Mesothelial cell of epicardium (in vitro differentiated cells): ENCODE measurements at regions not wholly inside any gene's neighbourhood (a gene's known extent, or its start where the extent isn't known, plus 50 kb on each side); places are given as distances from the start of the nearest gene placed in this dataset.

Source experiments
- DNase-seq, 2 experiments: peaks; one replicate each; pipeline ENCODE4 v3.0.0; 2021; ENCODE audit warnings: low spot score in 2 of 2; ENCODE audit not compliant: unreplicated experiment in 2 of 2
- H3K27ac Mint-ChIP-seq: 2 replicates; pipeline ENCODE4 v1.8.0; 2021; ENCODE audit warnings: mixed read lengths
- H3K27me3 Mint-ChIP-seq: 2 replicates; pipeline ENCODE4 v1.8.0; 2021; ENCODE audit warnings: low read depth, mixed read lengths
- H3K36me3 Mint-ChIP-seq: 2 replicates; pipeline ENCODE4 v1.8.0; 2021; ENCODE audit warnings: mixed read lengths
- H3K4me1 Mint-ChIP-seq: 2 replicates; pipeline ENCODE4 v1.8.0; 2021; ENCODE audit warnings: mixed read lengths
- H3K4me3 Mint-ChIP-seq: 2 replicates; pipeline ENCODE4 v1.8.0; 2021; ENCODE audit warnings: mild to moderate bottlenecking, moderate library complexity, mixed read lengths
- H3K9me3 Mint-ChIP-seq: 2 replicates; pipeline ENCODE4 v1.8.0; 2021; ENCODE audit warnings: mixed read lengths
- CTCF ChIP-seq: fragments of 200-600 bp; sonication (generic); IDR thresholded peaks from one replicate; pipeline ENCODE4 v1.5.0; 2021; ENCODE audit warnings: antibody characterized with exemption; ENCODE audit not compliant: unreplicated experiment

DNA sequence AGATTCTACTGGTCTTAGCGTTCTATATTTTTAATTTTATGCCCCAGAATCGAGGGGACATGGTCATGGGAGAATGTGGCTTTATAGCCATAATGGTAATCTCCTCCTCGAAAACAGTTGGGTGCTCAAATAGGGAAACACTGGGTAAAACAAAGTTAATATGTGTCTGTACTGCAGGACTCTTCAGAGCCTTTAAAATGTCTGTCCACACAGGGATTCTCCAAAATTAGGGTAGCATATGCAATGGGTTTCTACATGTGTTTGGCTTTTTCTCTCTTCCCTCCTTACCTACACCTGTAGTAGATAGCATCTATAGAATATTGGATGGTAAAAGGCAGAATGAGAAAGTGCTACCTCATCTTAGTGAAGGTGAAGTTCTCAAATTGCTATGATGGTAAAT, 130.0 kb upstream of the NR3C1 start:
- no peaks in the 10 kb centered on the region for H3K27me3 Mint-ChIP-seq
- TF ChIP-seq CTCF, result no peak
- DNase-seq, result no peak
- H3K36me3 Mint-ChIP-seq, result no peaks in the 10 kb centered on the region
- no peaks in the 10 kb centered on the region for H3K9me3 Mint-ChIP-seq
- H3K27ac Mint-ChIP-seq, result no peak overlapping the region
- H3K4me1 Mint-ChIP-seq, result peaks cover 29% of the 10 kb centered on the region
- H3K4me3 Mint-ChIP-seq, result no peak overlapping the region

DNA sequence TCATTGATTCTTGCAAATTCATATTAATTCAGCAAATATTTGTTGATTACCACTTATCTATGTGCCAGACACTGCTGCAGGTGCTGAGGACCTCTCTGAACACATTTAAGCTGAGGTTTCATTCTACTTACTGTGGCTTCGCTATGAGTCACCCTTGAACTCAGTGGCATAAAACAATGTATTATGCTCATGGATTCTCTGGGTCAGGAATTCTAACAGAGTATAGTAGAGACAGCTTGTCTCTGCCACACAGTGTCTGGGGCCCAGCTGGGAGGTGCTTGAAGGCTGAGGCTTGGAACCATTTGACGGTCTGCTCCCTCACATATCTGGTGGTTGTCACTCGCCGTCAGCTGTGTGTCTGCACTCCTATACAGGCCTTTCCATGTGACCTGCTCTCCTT, 124.3 kb upstream of the NR3C1 start:
- Mint-ChIP-seq H3K36me3 (no peaks in the 10 kb centered on the region), H3K27ac (no peak overlapping the region), H3K4me3 (no peak overlapping the region), H3K9me3 (no peaks in the 10 kb centered on the region), H3K4me1 (no peaks in the 10 kb centered on the region), H3K27me3 (no peaks in the 10 kb centered on the region)
- no peak for DNase-seq
- no peak for TF ChIP-seq CTCF

- no peak for TF ChIP-seq CTCF
- Mint-ChIP-seq H3K36me3 (no peaks in the 10 kb centered on the region), H3K27me3 (no peaks in the 10 kb centered on the region)
Measured at GRCh38 chr5:143525176-143525575, 121.7 kb upstream of the NR3C1 start.

DNA sequence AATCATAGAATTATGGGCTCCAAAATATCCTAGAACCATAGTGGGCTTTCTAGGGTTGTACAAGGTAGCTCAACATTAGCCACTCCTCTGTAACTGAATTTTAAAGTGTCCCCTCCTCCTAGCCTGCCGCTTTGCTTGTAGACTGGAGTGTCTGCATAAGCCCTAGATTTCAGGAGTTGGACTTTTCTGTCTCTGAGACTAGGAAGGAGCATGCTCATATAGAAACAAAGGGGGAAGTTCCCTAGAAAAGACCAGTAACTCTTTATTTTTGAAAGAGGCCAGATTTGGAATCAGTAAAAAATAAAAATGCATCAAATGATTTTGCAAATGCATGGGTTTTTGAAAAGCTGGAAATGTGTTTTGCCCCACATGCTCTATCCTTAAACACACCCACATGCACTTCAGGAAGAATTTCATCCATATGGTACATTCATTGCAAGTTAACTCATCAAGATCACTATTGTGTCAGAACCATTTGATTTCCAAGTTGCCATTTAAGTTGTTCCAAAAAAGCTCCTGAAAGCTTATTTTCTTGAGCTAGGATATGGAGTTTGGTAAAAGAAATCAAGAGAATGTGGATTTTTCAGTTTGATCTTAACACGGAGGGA, 121.0 kb upstream of the NR3C1 start:
- H3K27me3 Mint-ChIP-seq, result no peaks in the 10 kb centered on the region
- H3K36me3 Mint-ChIP-seq, result no peaks in the 10 kb centered on the region
- TF ChIP-seq CTCF, result no peak
- no peak overlapping the region for H3K4me3 Mint-ChIP-seq
- no peak for DNase-seq
- peaks cover 4% of the 10 kb centered on the region for H3K4me1 Mint-ChIP-seq
- no peaks in the 10 kb centered on the region for H3K9me3 Mint-ChIP-seq
- H3K27ac Mint-ChIP-seq, result no peak overlapping the region

More at GRCh38 chr5:143525176-143525575, 121.7 kb upstream of the NR3C1 start:
- no peak overlapping the region for H3K4me3 Mint-ChIP-seq
- H3K4me1 Mint-ChIP-seq, result peaks cover 4% of the 10 kb centered on the region
- no peak for DNase-seq
- H3K27ac Mint-ChIP-seq, result no peak overlapping the region
- no peaks in the 10 kb centered on the region for H3K9me3 Mint-ChIP-seq

DNA sequence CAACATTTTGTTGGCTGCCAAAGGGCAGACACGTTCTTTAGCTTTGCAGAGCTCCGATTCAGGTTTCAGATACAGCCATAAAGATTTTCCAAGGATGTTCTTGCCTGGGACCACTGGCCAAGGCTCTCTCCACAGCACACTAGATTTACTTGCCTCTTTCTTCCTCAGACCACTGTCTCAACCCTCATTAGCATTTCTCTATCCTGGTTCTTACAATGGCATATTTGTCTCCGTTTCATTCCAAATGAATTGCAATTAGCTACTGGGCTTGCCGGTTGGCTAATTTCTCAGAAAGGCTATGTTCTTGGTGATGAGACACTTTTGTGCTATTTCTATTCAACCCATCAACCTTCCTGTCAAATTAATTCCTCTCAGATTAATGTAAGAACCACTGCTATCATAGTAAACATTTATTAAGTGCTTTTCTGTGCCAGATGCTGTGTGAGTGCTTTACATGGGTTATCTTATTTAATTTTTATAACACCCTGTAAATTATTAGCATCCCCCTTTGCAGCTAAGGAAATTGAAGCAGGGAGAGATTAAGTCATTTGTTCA, 118.4 kb upstream of the NR3C1 start:
- DNase-seq, result no peak
- no peak for TF ChIP-seq CTCF
- Mint-ChIP-seq H3K9me3 (peaks cover 10% of the 10 kb centered on the region), H3K4me3 (no peak overlapping the region), H3K27ac (no peak overlapping the region), H3K4me1 (peaks cover 4% of the 10 kb centered on the region), H3K27me3 (no peaks in the 10 kb centered on the region), H3K36me3 (no peaks in the 10 kb centered on the region)
